ENCODE measurements at regions not wholly inside any gene's neighbourhood (a gene's known extent, or its start where the extent isn't known, plus 50 kb on each side); places are given as distances from the start of the nearest gene placed in this dataset.

DNA sequence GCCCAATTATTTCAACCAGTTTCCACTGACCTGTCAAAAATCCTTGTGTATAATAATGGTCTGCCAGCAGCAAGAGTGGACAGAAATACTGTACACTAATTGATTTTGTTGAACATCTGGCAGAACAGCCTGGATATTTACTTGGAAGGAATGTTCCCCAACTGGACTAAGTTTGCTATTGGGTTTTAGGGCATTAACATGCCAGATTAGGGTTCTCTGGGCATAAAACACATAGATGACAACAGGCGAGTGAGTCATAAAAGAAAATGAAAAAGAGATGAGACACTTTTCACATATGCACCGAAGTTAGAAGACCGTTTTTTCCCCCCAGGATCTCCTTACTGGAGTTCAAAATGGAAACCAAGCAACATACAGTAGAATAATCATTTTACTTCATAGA lies 236.3 kb upstream of the NAV3 start:
- TF ChIP-seq, protein P1, sequence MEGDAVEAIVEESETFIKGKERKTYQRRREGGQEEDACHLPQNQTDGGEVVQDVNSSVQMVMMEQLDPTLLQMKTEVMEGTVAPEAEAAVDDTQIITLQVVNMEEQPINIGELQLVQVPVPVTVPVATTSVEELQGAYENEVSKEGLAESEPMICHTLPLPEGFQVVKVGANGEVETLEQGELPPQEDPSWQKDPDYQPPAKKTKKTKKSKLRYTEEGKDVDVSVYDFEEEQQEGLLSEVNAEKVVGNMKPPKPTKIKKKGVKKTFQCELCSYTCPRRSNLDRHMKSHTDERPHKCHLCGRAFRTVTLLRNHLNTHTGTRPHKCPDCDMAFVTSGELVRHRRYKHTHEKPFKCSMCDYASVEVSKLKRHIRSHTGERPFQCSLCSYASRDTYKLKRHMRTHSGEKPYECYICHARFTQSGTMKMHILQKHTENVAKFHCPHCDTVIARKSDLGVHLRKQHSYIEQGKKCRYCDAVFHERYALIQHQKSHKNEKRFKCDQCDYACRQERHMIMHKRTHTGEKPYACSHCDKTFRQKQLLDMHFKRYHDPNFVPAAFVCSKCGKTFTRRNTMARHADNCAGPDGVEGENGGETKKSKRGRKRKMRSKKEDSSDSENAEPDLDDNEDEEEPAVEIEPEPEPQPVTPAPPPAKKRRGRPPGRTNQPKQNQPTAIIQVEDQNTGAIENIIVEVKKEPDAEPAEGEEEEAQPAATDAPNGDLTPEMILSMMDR (IDR thresholded peaks at IDR 0.05; ENCODE audit: insufficient read depth, low read depth, low read length): no peak
- TF ChIP-seq EZH2 (IDR thresholded peaks at IDR 0.05; ENCODE audit: insufficient read depth, low read length): no peak

Measured in astrocyte (in vitro differentiated cells and primary cell).